ENCODE measurements at regions not wholly inside any gene's neighbourhood (a gene's known extent, or its start where the extent isn't known, plus 50 kb on each side); places are given as distances from the start of the nearest gene placed in this dataset.

- no peak for TF ChIP-seq GATA1 (IDR thresholded peaks at IDR 0.05; ENCODE audit: low read depth, low read length)
- no peak for DNase-seq
Observed at GRCh38 chr2:144041612-144042011, 478.3 kb downstream of the ZEB2 start.

GRCh38 chr2:144040834-144041233, 479.1 kb downstream of the ZEB2 start:
- no peak for DNase-seq

GRCh38 chr2:144032566-144032965, 487.4 kb downstream of the ZEB2 start:
- TF ChIP-seq POLR2A (IDR thresholded peaks at IDR 0.05; ENCODE audit: low read length) (no peak), GATA1 (IDR thresholded peaks at IDR 0.05; ENCODE audit: low read depth, low read length) (no peak)
- DNase-seq: no peak

More at GRCh38 chr2:144040834-144041233, 479.1 kb downstream of the ZEB2 start:
- no peak for TF ChIP-seq POLR2A (IDR thresholded peaks at IDR 0.05; ENCODE audit: low read length)
- no peak for TF ChIP-seq GATA1 (IDR thresholded peaks at IDR 0.05; ENCODE audit: low read depth, low read length)

- TF ChIP-seq GATA1 (IDR thresholded peaks at IDR 0.05; ENCODE audit: low read depth, low read length) (no peak), POLR2A (IDR thresholded peaks at IDR 0.05; ENCODE audit: low read length) (no peak)
- DNase-seq: no peak
Observed at GRCh38 chr2:144030791-144031190, 489.1 kb downstream of the ZEB2 start.

GRCh38 chr2:144027593-144027992, 492.3 kb downstream of the ZEB2 start:
- DNase-seq: no peak
- TF ChIP-seq GATA1 (IDR thresholded peaks at IDR 0.05; ENCODE audit: low read depth, low read length) (no peak), POLR2A (IDR thresholded peaks at IDR 0.05; ENCODE audit: low read length) (no peak)

GRCh38 chr2:144026753-144027152, 493.2 kb downstream of the ZEB2 start:
- TF ChIP-seq GATA1 (IDR thresholded peaks at IDR 0.05; ENCODE audit: low read depth, low read length): no peak
- no peak for DNase-seq

- no peak for TF ChIP-seq POLR2A (IDR thresholded peaks at IDR 0.05; ENCODE audit: low read length)
- no peak for TF ChIP-seq GATA1 (IDR thresholded peaks at IDR 0.05; ENCODE audit: low read depth, low read length)
Observed at GRCh38 chr2:144020047-144020446, 499.9 kb downstream of the ZEB2 start.

GRCh38 chr2:144015655-144016245, 504.2 kb downstream of the ZEB2 start:
- TF ChIP-seq POLR2A (IDR thresholded peaks at IDR 0.05; ENCODE audit: low read length): no peak
- no peak for TF ChIP-seq GATA1 (IDR thresholded peaks at IDR 0.05; ENCODE audit: low read depth, low read length)
- DNase-seq: no peak

More at GRCh38 chr2:144020047-144020446, 499.9 kb downstream of the ZEB2 start:
- no peak for DNase-seq

- no peak for DNase-seq
- TF ChIP-seq GATA1 (IDR thresholded peaks at IDR 0.05; ENCODE audit: low read depth, low read length): no peak
- TF ChIP-seq POLR2A (IDR thresholded peaks at IDR 0.05; ENCODE audit: low read length): no peak
Observed at GRCh38 chr2:144015036-144015435, 504.9 kb downstream of the ZEB2 start.

- no peak for DNase-seq
Observed at GRCh38 chr2:144014103-144014502, 505.8 kb downstream of the ZEB2 start.

GRCh38 chr2:144012304-144012703, 507.6 kb downstream of the ZEB2 start:
- no peak for DNase-seq
- TF ChIP-seq POLR2A (IDR thresholded peaks at IDR 0.05; ENCODE audit: low read length) (no peak), GATA1 (IDR thresholded peaks at IDR 0.05; ENCODE audit: low read depth, low read length) (no peak)

More at GRCh38 chr2:144014103-144014502, 505.8 kb downstream of the ZEB2 start:
- no peak for TF ChIP-seq POLR2A (IDR thresholded peaks at IDR 0.05; ENCODE audit: low read length)
- TF ChIP-seq GATA1 (IDR thresholded peaks at IDR 0.05; ENCODE audit: low read depth, low read length): no peak

- TF ChIP-seq POLR2A (IDR thresholded peaks at IDR 0.05; ENCODE audit: low read length): no peak
- no peak for TF ChIP-seq GATA1 (IDR thresholded peaks at IDR 0.05; ENCODE audit: low read depth, low read length)
Observed at GRCh38 chr2:144011553-144011952, 508.4 kb downstream of the ZEB2 start.

GRCh38 chr2:144011098-144011497, 508.8 kb downstream of the ZEB2 start:
- DNase-seq: no peak
- TF ChIP-seq GATA1 (IDR thresholded peaks at IDR 0.05; ENCODE audit: low read depth, low read length) (no peak), POLR2A (IDR thresholded peaks at IDR 0.05; ENCODE audit: low read length) (no peak)

More at GRCh38 chr2:144011553-144011952, 508.4 kb downstream of the ZEB2 start:
- DNase-seq: no peak

- DNase-seq: no peak
- TF ChIP-seq POLR2A (IDR thresholded peaks at IDR 0.05; ENCODE audit: low read length): no peak
- no peak for TF ChIP-seq GATA1 (IDR thresholded peaks at IDR 0.05; ENCODE audit: low read depth, low read length)
Observed at GRCh38 chr2:144010096-144010836, 509.7 kb downstream of the ZEB2 start.

GRCh38 chr2:144006139-144006538, 513.8 kb downstream of the ZEB2 start:
- no peak for TF ChIP-seq GATA1 (IDR thresholded peaks at IDR 0.05; ENCODE audit: low read depth, low read length)
- no peak for TF ChIP-seq POLR2A (IDR thresholded peaks at IDR 0.05; ENCODE audit: low read length)
- DNase-seq: no peak

Data from erythroblast (primary cell).